ENCODE measurements at regions not wholly inside any gene's neighbourhood (a gene's known extent, or its start where the extent isn't known, plus 50 kb on each side); places are given as distances from the start of the nearest gene placed in this dataset.

DNA sequence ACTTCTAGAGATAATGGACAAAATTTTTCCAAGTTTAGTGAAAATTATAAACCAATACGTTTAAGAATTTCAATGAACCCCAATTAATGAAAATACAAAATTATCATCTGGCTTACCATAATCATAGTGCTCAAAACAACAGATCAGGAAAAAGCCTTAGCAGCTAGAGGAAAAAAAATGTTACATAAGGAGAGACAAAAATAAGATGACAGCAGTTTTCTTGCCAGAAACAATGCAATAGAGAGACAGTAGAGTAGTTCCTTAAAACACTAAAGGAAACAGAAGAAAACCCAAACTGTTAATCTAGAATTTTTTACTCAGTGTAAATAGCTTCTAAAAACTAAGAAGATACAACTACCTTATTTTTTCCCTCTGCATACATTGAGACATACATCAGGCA is 341.7 kb upstream of the CHORDC1 start:
- TF ChIP-seq POLR2A (IDR thresholded peaks at IDR 0.05; ENCODE audit: low read depth, low read length), result no peak
- TF ChIP-seq RFX5 (IDR thresholded peaks at IDR 0.05; ENCODE audit: low read depth, low read length), result no peak
- TF ChIP-seq, protein P1, sequence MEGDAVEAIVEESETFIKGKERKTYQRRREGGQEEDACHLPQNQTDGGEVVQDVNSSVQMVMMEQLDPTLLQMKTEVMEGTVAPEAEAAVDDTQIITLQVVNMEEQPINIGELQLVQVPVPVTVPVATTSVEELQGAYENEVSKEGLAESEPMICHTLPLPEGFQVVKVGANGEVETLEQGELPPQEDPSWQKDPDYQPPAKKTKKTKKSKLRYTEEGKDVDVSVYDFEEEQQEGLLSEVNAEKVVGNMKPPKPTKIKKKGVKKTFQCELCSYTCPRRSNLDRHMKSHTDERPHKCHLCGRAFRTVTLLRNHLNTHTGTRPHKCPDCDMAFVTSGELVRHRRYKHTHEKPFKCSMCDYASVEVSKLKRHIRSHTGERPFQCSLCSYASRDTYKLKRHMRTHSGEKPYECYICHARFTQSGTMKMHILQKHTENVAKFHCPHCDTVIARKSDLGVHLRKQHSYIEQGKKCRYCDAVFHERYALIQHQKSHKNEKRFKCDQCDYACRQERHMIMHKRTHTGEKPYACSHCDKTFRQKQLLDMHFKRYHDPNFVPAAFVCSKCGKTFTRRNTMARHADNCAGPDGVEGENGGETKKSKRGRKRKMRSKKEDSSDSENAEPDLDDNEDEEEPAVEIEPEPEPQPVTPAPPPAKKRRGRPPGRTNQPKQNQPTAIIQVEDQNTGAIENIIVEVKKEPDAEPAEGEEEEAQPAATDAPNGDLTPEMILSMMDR (conservative IDR thresholded peaks at IDR 0.05; ENCODE audit: low read depth, low read length), result no peak
- no peak for TF ChIP-seq RCOR1 (IDR thresholded peaks at IDR 0.05; ENCODE audit: insufficient replicate concordance, low read length)
- no peak for TF ChIP-seq MXI1 (IDR thresholded peaks at IDR 0.05; ENCODE audit: borderline replicate concordance, low read depth, low read length)
- TF ChIP-seq, protein P2, sequence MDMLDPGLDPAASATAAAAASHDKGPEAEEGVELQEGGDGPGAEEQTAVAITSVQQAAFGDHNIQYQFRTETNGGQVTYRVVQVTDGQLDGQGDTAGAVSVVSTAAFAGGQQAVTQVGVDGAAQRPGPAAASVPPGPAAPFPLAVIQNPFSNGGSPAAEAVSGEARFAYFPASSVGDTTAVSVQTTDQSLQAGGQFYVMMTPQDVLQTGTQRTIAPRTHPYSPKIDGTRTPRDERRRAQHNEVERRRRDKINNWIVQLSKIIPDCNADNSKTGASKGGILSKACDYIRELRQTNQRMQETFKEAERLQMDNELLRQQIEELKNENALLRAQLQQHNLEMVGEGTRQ (IDR thresholded peaks at IDR 0.05; ENCODE audit: low read depth, low read length), result no peak
- no peak for TF ChIP-seq SMC3 (IDR thresholded peaks at IDR 0.05; ENCODE audit: low read depth, low read length)

Data from IMR-90 (cell line).